ENCODE measurements at regions not wholly inside any gene's neighbourhood (a gene's known extent, or its start where the extent isn't known, plus 50 kb on each side); places are given as distances from the start of the nearest gene placed in this dataset.

DNA sequence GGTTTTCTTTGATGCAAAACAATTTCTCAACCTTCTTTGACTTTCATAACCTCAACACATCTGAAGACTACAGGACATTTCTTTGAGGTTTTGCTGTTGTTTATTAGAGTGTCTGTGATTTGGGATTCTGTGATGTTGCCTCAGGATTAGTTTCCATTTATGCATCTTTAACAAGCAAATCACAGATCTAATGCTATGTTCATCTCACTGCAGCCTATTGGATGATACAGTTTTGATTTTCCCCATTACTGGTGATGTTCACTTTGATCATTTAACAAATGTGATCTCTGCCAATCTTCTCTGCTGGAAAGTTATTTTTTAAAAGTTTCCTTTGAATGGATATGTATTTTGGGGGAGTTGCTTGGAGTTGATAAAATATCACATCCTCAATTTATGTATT is 624.9 kb upstream of the HS3ST1 start:
- no peaks in the 10 kb centered on the region for H3K27me3 ChIP-seq
- TF ChIP-seq POLR2AphosphoS5 (IDR thresholded peaks at IDR 0.05) (no peak), EP300 (IDR thresholded peaks at IDR 0.05) (no peak), POLR2A (IDR thresholded peaks at IDR 0.05) (no peak)
- TF ChIP-seq, protein P1, sequence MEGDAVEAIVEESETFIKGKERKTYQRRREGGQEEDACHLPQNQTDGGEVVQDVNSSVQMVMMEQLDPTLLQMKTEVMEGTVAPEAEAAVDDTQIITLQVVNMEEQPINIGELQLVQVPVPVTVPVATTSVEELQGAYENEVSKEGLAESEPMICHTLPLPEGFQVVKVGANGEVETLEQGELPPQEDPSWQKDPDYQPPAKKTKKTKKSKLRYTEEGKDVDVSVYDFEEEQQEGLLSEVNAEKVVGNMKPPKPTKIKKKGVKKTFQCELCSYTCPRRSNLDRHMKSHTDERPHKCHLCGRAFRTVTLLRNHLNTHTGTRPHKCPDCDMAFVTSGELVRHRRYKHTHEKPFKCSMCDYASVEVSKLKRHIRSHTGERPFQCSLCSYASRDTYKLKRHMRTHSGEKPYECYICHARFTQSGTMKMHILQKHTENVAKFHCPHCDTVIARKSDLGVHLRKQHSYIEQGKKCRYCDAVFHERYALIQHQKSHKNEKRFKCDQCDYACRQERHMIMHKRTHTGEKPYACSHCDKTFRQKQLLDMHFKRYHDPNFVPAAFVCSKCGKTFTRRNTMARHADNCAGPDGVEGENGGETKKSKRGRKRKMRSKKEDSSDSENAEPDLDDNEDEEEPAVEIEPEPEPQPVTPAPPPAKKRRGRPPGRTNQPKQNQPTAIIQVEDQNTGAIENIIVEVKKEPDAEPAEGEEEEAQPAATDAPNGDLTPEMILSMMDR (IDR thresholded peaks at IDR 0.05): no peak
- H3K9me3 ChIP-seq: no peaks in the 10 kb centered on the region
- no peaks in the 10 kb centered on the region for H3K36me3 ChIP-seq
- DNase-seq (no peak), ATAC-seq (ENCODE audit: low FRiP score in 2 of 2) (no peak)
- no peak overlapping the region for H3K27ac ChIP-seq
- no peak overlapping the region for H3K4me3 ChIP-seq
- no peaks in the 10 kb centered on the region for H3K4me1 ChIP-seq

DNA sequence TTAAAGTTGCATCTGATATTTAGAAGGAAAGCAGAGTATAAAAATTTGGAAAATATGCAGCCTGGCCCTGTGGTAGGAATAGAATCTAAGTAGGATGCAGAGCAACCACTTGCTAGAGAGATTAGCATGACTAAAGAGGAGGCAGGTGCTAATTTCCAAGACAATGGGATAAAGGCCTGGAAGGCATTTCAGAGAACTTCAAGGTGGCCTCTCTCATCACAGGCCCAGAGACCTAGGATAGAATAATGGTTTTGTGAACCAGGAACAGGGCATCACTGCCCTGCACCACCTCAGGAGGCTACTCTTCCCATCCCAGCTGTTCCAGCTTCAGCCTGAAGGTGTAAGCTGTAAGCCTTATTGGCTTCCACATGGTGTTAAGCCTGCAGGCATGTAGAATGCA is 621.7 kb upstream of the HS3ST1 start:
- no peaks in the 10 kb centered on the region for H3K27me3 ChIP-seq
- TF ChIP-seq, protein P1 (IDR thresholded peaks at IDR 0.05): no peak
- TF ChIP-seq EP300 (IDR thresholded peaks at IDR 0.05): no peak
- no peak for TF ChIP-seq POLR2A (IDR thresholded peaks at IDR 0.05)
- TF ChIP-seq POLR2AphosphoS5 (IDR thresholded peaks at IDR 0.05): no peak

DNA sequence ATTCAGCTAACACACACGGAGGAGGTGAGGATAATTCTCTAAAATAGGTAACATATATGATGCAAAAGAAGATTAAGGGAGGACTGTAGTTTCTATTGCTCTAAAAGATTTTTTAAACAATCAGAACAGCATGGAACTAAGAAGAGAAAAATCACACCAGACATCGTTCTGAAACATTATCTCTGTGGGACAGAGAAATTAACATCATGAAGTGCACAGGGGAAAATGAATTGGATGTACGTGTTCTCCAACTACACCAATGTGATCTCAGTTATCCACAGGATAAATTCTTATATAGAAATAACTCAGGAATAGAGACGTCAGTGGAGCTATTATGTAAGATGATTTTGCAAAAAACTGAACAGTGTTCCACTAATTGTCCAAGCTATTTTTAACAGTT is 614.1 kb upstream of the HS3ST1 start:
- DNase-seq (no peak), ATAC-seq (ENCODE audit: low FRiP score in 2 of 2) (no peak)
- no peaks in the 10 kb centered on the region for H3K27me3 ChIP-seq
- peaks cover 0 to 10% (median 4%) of the 10 kb centered on the region in 4 donors for H3K9me3 ChIP-seq
- TF ChIP-seq, protein P1 (IDR thresholded peaks at IDR 0.05): no peak
- TF ChIP-seq EP300 (IDR thresholded peaks at IDR 0.05): no peak
- no peak for TF ChIP-seq POLR2AphosphoS5 (IDR thresholded peaks at IDR 0.05)
- no peak for TF ChIP-seq POLR2A (IDR thresholded peaks at IDR 0.05)
- no peaks in the 10 kb centered on the region for H3K36me3 ChIP-seq
- H3K27ac ChIP-seq: no peak overlapping the region
- no peaks in the 10 kb centered on the region for H3K4me1 ChIP-seq
- WGBS, 2 donors: 86 to 88% methylated on average over 4 of the region's 4 CpGs
- H3K4me3 ChIP-seq: no peak overlapping the region

More for the DNA sequence above, 621.7 kb upstream of the HS3ST1 start:
- no peaks in the 10 kb centered on the region for H3K9me3 ChIP-seq
- no peaks in the 10 kb centered on the region for H3K4me1 ChIP-seq
- H3K4me3 ChIP-seq: no peak overlapping the region
- no peak overlapping the region for H3K27ac ChIP-seq
- DNase-seq: no peak
- ATAC-seq (ENCODE audit: low FRiP score in 2 of 2): no peak
- H3K36me3 ChIP-seq: no peaks in the 10 kb centered on the region

DNA sequence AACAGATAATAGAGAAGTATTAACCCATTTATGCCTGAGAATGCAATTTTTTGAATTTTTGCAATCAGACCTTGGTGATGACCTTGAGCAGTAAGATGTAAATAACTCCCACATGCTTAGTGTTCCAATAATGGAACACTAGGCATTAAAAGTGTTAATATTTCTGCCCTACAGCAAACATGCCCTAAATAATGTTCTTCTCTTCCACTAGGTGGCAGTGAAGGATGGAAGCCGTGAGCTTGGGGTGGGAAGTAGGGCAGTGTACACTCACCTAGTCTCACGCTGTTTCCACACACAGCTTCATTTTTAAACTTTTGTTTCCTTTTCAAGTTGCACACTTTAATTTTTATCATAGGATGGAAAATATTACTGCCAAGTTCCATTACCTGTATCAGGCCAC is 613.1 kb upstream of the HS3ST1 start:
- ATAC-seq (ENCODE audit: low FRiP score in 2 of 2) (no peak), DNase-seq (no peak)
- 45 to 56% methylated on average over 2 of the region's 2 CpGs for WGBS, 2 donors

DNA sequence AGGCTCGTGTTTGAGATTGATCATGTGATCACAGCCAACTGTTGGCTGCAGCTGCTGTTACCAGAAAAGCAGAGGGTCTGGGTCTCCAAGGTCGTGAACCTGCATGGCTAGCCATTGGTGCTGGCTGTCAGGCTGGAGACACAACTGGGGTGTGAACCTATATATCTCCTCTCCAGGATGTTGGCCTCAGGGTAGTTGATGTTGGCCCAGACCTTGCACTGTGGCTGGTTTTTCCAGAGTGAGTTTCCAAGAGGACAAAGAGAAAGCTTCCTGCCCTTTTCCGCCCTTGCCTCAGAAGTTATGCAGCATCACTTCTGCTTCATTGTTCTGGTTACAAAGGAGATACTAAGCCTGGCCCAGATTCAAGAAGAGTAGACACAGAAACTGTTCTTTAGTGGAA is 607.8 kb upstream of the HS3ST1 start:
- 51 to 74% methylated on average over 2 to 3 of the region's 3 CpGs for WGBS, 2 donors
- no peak for ATAC-seq (ENCODE audit: low FRiP score in 2 of 2)
- Histone ChIP-seq H3K4me1 (no peaks in the 10 kb centered on the region), H3K4me3 (no peak overlapping the region), H3K36me3 (no peaks in the 10 kb centered on the region), H3K27ac (no peak overlapping the region), H3K27me3 (no peaks in the 10 kb centered on the region), H3K9me3 (peaks cover 0 to 10% (median 4%) of the 10 kb centered on the region in 4 donors)
- no peak for DNase-seq
- TF ChIP-seq EP300 (IDR thresholded peaks at IDR 0.05) (no peak), POLR2AphosphoS5 (IDR thresholded peaks at IDR 0.05) (no peak), POLR2A (IDR thresholded peaks at IDR 0.05) (no peak)
- TF ChIP-seq, protein P1 (IDR thresholded peaks at IDR 0.05): no peak

More for the DNA sequence above, 613.1 kb upstream of the HS3ST1 start:
- H3K9me3 ChIP-seq: peaks cover 0 to 10% (median 4%) of the 10 kb centered on the region in 4 donors
- no peaks in the 10 kb centered on the region for H3K27me3 ChIP-seq
- H3K4me1 ChIP-seq: no peaks in the 10 kb centered on the region
- H3K36me3 ChIP-seq: no peaks in the 10 kb centered on the region
- no peak for TF ChIP-seq POLR2A (IDR thresholded peaks at IDR 0.05)
- TF ChIP-seq, protein P1 (IDR thresholded peaks at IDR 0.05): peak in 5 of 6 experiments; percentile 14 to 40 (median 24)
- no peak overlapping the region for H3K27ac ChIP-seq
- no peak overlapping the region for H3K4me3 ChIP-seq
